ENCODE measurements at regions not wholly inside any gene's neighbourhood (a gene's known extent, or its start where the extent isn't known, plus 50 kb on each side); places are given as distances from the start of the nearest gene placed in this dataset.

DNA sequence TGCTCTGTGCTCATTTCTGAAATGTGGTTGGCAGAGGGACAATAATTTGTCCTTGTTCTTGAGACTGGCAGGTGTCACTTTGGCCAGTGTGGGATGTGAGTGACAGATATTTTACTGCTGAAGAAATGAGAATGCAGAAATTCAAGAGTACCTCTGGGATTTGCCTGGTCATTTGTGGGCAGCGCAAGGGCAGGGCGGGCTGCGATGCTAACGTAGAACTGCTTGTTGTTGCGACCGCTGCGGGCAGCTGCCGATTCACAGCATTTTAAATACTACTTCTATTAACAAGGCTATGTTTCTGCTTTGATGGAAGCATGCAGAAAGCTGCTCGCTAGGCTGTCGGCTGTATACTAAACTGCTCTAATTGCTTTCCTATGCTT, 268.6 kb downstream of the FIGN start:
- TF ChIP-seq JUN (IDR thresholded peaks at IDR 0.05) (no peak), POLR2A (IDR thresholded peaks at IDR 0.05; ENCODE audit: low read length) (no peak), KDM1A (IDR thresholded peaks at IDR 0.05; ENCODE audit: low read depth) (no peak), EP300 (IDR thresholded peaks at IDR 0.05) (no peak), TP53 (CRISPR knock-in tag; IDR thresholded peaks at IDR 0.05) (no peak), CHD2 (IDR thresholded peaks at IDR 0.05; ENCODE audit: low read length, partially characterized antibody) (no peak), RFX5 (IDR thresholded peaks at IDR 0.05) (no peak), FOSL2 (IDR thresholded peaks at IDR 0.05) (no peak), FOSL2 (CRISPR knock-in tag; IDR thresholded peaks at IDR 0.05) (no peak), EHMT2 (IDR thresholded peaks at IDR 0.05; ENCODE audit: low read depth) (no peak)
- TF ChIP-seq, protein P1, sequence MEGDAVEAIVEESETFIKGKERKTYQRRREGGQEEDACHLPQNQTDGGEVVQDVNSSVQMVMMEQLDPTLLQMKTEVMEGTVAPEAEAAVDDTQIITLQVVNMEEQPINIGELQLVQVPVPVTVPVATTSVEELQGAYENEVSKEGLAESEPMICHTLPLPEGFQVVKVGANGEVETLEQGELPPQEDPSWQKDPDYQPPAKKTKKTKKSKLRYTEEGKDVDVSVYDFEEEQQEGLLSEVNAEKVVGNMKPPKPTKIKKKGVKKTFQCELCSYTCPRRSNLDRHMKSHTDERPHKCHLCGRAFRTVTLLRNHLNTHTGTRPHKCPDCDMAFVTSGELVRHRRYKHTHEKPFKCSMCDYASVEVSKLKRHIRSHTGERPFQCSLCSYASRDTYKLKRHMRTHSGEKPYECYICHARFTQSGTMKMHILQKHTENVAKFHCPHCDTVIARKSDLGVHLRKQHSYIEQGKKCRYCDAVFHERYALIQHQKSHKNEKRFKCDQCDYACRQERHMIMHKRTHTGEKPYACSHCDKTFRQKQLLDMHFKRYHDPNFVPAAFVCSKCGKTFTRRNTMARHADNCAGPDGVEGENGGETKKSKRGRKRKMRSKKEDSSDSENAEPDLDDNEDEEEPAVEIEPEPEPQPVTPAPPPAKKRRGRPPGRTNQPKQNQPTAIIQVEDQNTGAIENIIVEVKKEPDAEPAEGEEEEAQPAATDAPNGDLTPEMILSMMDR (IDR thresholded peaks at IDR 0.05), result no peak
- TF ChIP-seq, protein P2, sequence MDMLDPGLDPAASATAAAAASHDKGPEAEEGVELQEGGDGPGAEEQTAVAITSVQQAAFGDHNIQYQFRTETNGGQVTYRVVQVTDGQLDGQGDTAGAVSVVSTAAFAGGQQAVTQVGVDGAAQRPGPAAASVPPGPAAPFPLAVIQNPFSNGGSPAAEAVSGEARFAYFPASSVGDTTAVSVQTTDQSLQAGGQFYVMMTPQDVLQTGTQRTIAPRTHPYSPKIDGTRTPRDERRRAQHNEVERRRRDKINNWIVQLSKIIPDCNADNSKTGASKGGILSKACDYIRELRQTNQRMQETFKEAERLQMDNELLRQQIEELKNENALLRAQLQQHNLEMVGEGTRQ (IDR thresholded peaks at IDR 0.05), result no peak

Measured in A549 (cell line).